WTC11 (cell line): ENCODE measurements at regions not wholly inside any gene's neighbourhood (a gene's known extent, or its start where the extent isn't known, plus 50 kb on each side); places are given as distances from the start of the nearest gene placed in this dataset.

Experiments used
- ATAC-seq: fragments of 200-7000 bp; cut with Tn5 transposase; 2 replicates; pipeline ENCODE4 v1.10.0; 2021; ENCODE audit warnings: mild to moderate bottlenecking, moderate library complexity
- CTCF ChIA-PET: fragments of 300-600 bp; sonication (Branson Sonifier 250); formaldehyde crosslinking; loops from one replicate; lab custom pipeline; 2021; ENCODE audit warnings: antibody characterized with exemption; lab: Charles Lee
- POLR2A ChIA-PET: fragments of 350-600 bp; sonication (Branson Sonifier 250); formaldehyde crosslinking; loops from one replicate; lab custom pipeline; 2021; ENCODE audit warnings: antibody characterized with exemption; lab: Charles Lee
- DNase-seq: peaks from one replicate; pipeline ENCODE4 v3.0.0; 2021; ENCODE audit warnings: low spot score
- H3K27ac Mint-ChIP-seq: 2 replicates; pipeline ENCODE4 v1.8.0; 2021; ENCODE audit warnings: mixed read lengths
- H3K27me3 Mint-ChIP-seq: 2 replicates; pipeline ENCODE4 v1.8.0; 2021; ENCODE audit warnings: low read depth, mild to moderate bottlenecking, moderate library complexity, mixed read lengths
- H3K36me3 Mint-ChIP-seq: 2 replicates; pipeline ENCODE4 v1.8.0; 2021; ENCODE audit warnings: mixed read lengths
- H3K4me1 Mint-ChIP-seq: 2 replicates; pipeline ENCODE4 v1.8.0; 2022; ENCODE audit warnings: mixed read lengths
- H3K4me3 Mint-ChIP-seq: 2 replicates; pipeline ENCODE4 v1.8.0; 2021; ENCODE audit warnings: mild to moderate bottlenecking, moderate library complexity, mixed read lengths
- H3K9me3 Mint-ChIP-seq: 2 replicates; pipeline ENCODE4 v1.8.0; 2021; ENCODE audit warnings: mixed read lengths
- ETV6 ChIP-seq: sonication (generic); formaldehyde crosslinking; IDR thresholded peaks from 2 replicates; pipeline ENCODE4 v1.8.1; 2022; ENCODE audit warnings: mild to moderate bottlenecking, missing genetic modification reagents
- FOXK1 ChIP-seq: sonication (generic); formaldehyde crosslinking; IDR thresholded peaks from 2 replicates; pipeline ENCODE4 v1.8.0; 2022; ENCODE audit warnings: mild to moderate bottlenecking, moderate library complexity, missing genetic modification reagents
- HMGA2 ChIP-seq: fragments of 250-450 bp; sonication (Bioruptor Pico); IDR thresholded peaks from 2 replicates; pipeline ENCODE4 v1.4.0; 2021; ENCODE audit warnings: mild to moderate bottlenecking, moderate library complexity
- NFE2L1 ChIP-seq: sonication (generic); formaldehyde crosslinking; IDR thresholded peaks from 2 replicates; pipeline ENCODE4 v1.8.1; 2023; ENCODE audit warnings: missing genetic modification reagents
- PREB ChIP-seq: sonication (generic); formaldehyde crosslinking; IDR thresholded peaks from 2 replicates; pipeline ENCODE4 v1.8.1; 2022; ENCODE audit warnings: mild to moderate bottlenecking, missing genetic modification reagents, moderate library complexity, borderline replicate concordance
- RORB ChIP-seq: fragments of 250-450 bp; sonication (Bioruptor Pico); IDR thresholded peaks from 2 replicates; pipeline ENCODE4 v1.9.0; 2021; ENCODE audit warnings: mild to moderate bottlenecking
- TP53 ChIP-seq: sonication (generic); formaldehyde crosslinking; IDR thresholded peaks from 2 replicates; pipeline ENCODE4 v1.8.1; 2023; ENCODE audit warnings: mild to moderate bottlenecking, missing genetic modification reagents
- ZNF416 ChIP-seq: fragments of 250-450 bp; sonication (Bioruptor Pico); IDR thresholded peaks from 2 replicates; pipeline ENCODE4 v1.9.0; 2021; ENCODE audit warnings: mild to moderate bottlenecking, inconsistent platforms
- TF ChIP-seq, protein P1 (sequence below): sonication (generic); formaldehyde crosslinking; IDR thresholded peaks from 2 replicates; pipeline ENCODE4 v1.8.0; 2022; ENCODE audit warnings: mild to moderate bottlenecking, missing genetic modification reagents
- TF ChIP-seq, protein P2 (sequence below): fragments of 250-450 bp; sonication (Bioruptor Pico); conservative IDR thresholded peaks from 2 replicates; pipeline ENCODE4 v1.9.0; 2021; ENCODE audit warnings: mild to moderate bottlenecking
- TF ChIP-seq, protein P3 (sequence below): sonication (generic); formaldehyde crosslinking; IDR thresholded peaks from 2 replicates; pipeline ENCODE4 v1.8.1; 2022; ENCODE audit warnings: low read depth, missing genetic modification reagents, borderline replicate concordance
- TF ChIP-seq, protein P4 (sequence below): fragments of 250-450 bp; sonication (Bioruptor Pico); IDR thresholded peaks from 2 replicates; pipeline ENCODE4 v2.1.2; 2022; ENCODE audit warnings: mild to moderate bottlenecking, moderate library complexity
- TF ChIP-seq, protein P5 (sequence below): sonication (generic); formaldehyde crosslinking; IDR thresholded peaks from 2 replicates; pipeline ENCODE4 v1.8.1; 2023; ENCODE audit warnings: mild to moderate bottlenecking, missing genetic modification reagents, moderate library complexity
- TF ChIP-seq, protein P6 (sequence below): sonication (generic); formaldehyde crosslinking; IDR thresholded peaks from 2 replicates; pipeline ENCODE4 v1.8.0; 2022; ENCODE audit warnings: mild to moderate bottlenecking, missing genetic modification reagents

DNA sequence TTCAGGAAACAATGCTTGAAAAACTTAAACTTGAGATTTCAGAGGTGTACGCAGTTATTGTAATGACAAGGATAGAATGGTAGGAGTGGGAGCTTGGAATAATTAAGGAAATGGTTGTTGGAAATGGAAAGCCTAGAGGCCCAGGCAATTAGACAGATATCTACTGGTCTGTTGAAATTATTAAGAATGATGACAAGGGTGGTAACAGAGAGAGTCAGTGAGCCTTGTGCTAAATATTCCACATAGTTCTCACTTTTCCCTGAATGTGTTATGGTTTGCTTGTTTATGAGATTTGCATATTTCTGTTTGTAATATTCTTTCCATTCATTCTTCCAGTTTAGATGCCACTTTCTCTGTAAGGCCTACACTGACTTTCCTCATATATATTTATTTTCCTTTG lies 66.0 kb upstream of the ATP2B1 start (continued):
- no peak for TF ChIP-seq PREB
- TF ChIP-seq, protein P1, sequence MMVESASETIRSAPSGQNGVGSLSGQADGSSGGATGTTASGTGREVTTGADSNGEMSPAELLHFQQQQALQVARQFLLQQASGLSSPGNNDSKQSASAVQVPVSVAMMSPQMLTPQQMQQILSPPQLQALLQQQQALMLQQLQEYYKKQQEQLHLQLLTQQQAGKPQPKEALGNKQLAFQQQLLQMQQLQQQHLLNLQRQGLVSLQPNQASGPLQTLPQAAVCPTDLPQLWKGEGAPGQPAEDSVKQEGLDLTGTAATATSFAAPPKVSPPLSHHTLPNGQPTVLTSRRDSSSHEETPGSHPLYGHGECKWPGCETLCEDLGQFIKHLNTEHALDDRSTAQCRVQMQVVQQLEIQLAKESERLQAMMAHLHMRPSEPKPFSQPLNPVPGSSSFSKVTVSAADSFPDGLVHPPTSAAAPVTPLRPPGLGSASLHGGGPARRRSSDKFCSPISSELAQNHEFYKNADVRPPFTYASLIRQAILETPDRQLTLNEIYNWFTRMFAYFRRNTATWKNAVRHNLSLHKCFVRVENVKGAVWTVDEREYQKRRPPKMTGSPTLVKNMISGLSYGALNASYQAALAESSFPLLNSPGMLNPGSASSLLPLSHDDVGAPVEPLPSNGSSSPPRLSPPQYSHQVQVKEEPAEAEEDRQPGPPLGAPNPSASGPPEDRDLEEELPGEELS (CRISPR knock-in tag), result no peak

GRCh38 chr12:89770391-89770790 lies 61.8 kb upstream of the ATP2B1 start:
- H3K27me3 Mint-ChIP-seq, result no peaks in the 10 kb centered on the region
- no peaks in the 10 kb centered on the region for H3K36me3 Mint-ChIP-seq
- TF ChIP-seq ZNF416 (CRISPR knock-in tag) (no peak), RORB (no peak), HMGA2 (CRISPR knock-in tag) (no peak), ETV6 (no peak), FOXK1 (CRISPR knock-in tag) (no peak), TP53 (no peak), NFE2L1 (CRISPR knock-in tag) (no peak)
- TF ChIP-seq, protein P1 (CRISPR knock-in tag), result no peak
- TF ChIP-seq, protein P2, sequence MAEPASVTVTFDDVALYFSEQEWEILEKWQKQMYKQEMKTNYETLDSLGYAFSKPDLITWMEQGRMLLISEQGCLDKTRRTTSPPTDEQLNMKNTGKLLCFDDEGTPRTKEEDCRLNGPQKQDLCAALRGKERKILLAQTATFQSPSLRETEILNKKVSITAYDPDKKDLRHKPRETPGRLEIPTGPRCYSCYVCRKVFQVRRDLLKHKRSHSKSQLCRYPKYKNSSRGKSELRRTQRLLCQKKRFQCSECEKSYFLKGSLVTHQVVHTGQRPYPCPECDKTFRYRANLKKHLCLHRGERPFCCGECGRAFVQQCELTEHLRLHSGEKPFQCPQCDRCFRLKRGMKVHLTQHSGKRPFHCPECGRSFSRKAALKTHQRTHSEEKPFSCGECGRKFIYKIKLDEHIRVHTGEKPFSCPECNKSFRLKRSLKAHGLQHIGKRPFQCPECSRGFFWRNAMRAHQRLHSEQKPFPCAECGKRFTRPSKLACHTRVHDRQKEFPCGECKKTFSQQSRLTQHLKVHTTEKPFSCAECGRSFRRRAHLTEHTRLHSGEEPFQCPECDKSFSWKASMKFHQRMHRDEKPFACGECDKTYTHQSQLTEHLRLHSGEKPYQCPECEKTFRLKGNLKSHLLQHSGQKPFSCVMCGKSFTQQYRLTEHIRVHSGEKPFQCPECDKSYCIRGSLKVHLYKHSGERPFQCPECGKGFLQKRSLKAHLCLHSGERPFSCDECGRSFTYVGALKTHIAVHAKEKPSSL, result no peak
- TF ChIP-seq, protein P3, sequence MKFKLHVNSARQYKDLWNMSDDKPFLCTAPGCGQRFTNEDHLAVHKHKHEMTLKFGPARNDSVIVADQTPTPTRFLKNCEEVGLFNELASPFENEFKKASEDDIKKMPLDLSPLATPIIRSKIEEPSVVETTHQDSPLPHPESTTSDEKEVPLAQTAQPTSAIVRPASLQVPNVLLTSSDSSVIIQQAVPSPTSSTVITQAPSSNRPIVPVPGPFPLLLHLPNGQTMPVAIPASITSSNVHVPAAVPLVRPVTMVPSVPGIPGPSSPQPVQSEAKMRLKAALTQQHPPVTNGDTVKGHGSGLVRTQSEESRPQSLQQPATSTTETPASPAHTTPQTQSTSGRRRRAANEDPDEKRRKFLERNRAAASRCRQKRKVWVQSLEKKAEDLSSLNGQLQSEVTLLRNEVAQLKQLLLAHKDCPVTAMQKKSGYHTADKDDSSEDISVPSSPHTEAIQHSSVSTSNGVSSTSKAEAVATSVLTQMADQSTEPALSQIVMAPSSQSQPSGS (CRISPR knock-in tag), result no peak
- TF ChIP-seq, protein P4, sequence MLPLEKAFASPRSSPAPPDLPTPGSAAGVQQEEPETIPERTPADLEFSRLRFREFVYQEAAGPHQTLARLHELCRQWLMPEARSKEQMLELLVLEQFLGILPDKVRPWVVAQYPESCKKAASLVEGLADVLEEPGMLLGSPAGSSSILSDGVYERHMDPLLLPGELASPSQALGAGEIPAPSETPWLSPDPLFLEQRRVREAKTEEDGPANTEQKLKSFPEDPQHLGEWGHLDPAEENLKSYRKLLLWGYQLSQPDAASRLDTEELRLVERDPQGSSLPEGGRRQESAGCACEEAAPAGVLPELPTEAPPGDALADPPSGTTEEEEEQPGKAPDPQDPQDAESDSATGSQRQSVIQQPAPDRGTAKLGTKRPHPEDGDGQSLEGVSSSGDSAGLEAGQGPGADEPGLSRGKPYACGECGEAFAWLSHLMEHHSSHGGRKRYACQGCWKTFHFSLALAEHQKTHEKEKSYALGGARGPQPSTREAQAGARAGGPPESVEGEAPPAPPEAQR (CRISPR knock-in tag), result no peak
- TF ChIP-seq, protein P5, sequence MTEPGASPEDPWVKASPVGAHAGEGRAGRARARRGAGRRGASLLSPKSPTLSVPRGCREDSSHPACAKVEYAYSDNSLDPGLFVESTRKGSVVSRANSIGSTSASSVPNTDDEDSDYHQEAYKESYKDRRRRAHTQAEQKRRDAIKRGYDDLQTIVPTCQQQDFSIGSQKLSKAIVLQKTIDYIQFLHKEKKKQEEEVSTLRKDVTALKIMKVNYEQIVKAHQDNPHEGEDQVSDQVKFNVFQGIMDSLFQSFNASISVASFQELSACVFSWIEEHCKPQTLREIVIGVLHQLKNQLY (CRISPR knock-in tag), result no peak
- TF ChIP-seq, protein P6, sequence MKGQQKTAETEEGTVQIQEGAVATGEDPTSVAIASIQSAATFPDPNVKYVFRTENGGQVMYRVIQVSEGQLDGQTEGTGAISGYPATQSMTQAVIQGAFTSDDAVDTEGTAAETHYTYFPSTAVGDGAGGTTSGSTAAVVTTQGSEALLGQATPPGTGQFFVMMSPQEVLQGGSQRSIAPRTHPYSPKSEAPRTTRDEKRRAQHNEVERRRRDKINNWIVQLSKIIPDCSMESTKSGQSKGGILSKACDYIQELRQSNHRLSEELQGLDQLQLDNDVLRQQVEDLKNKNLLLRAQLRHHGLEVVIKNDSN, result no peak
- DNase-seq (no peak), ATAC-seq (no peak)
- CTCF ChIA-PET, result no interaction called here
- no peak overlapping the region for H3K4me3 Mint-ChIP-seq
- no peaks in the 10 kb centered on the region for H3K4me1 Mint-ChIP-seq
- POLR2A ChIA-PET, result no interaction called here
- peaks cover 10% of the 10 kb centered on the region for H3K9me3 Mint-ChIP-seq
- no peak overlapping the region for H3K27ac Mint-ChIP-seq
